ENCODE measurements at regions not wholly inside any gene's neighbourhood (a gene's known extent, or its start where the extent isn't known, plus 50 kb on each side); places are given as distances from the start of the nearest gene placed in this dataset.

GRCh38 chr6:153662982-153663381 is 376.1 kb upstream of the OPRM1 start:
- Histone ChIP-seq H3K79me2 (ENCODE audit: insufficient read depth, low read depth, low read length) (no peaks in the 10 kb centered on the region), H3K27ac (ENCODE audit: low read depth, low read length, poor library complexity, severe bottlenecking) (no peak overlapping the region), H3K9me3 (ENCODE audit: low read length) (no peaks in the 10 kb centered on the region), H4K20me1 (ENCODE audit: insufficient read depth, low read length) (no peaks in the 10 kb centered on the region), H3K4me3 (ENCODE audit: low read depth, low read length, poor library complexity, severe bottlenecking) (no peak overlapping the region), H3K4me1 (ENCODE audit: insufficient read depth, low read length, poor library complexity, severe bottlenecking) (no peaks in the 10 kb centered on the region), H2AFZ (ENCODE audit: low read length) (no peak overlapping the region), H3K4me2 (ENCODE audit: low read length) (no peak overlapping the region), H3K9me2 (ENCODE audit: insufficient read depth, low read length) (no peaks in the 10 kb centered on the region), H3K36me3 (ENCODE audit: insufficient read depth, low read length) (no peaks in the 10 kb centered on the region)
- BruUV-seq (replicated peaks), result no TSS peak
- intact Hi-C loops (cut with micrococcal nuclease; ENCODE audit: unreplicated experiment), result no loop called here
- ChIA-PET POLR2A (interaction anchor here (0.7 to 0.8 kb wide), 2 partner anchors 9 to 1871 kb away, joined by 3 to 4 read pairs; no protein-coding TSS in a partner anchor), CTCF (ENCODE audit: unreplicated experiment) (no interaction called here)
- DNase-seq (ENCODE audit: low spot score), result no peak
- no peak for TF ChIP-seq EZH2phosphoT487 (IDR thresholded peaks at IDR 0.05; ENCODE audit: borderline replicate concordance, low read depth, low read length)
- no peak for TF ChIP-seq CTCF (conservative IDR thresholded peaks at IDR 0.05; ENCODE audit: low read length)

- Histone ChIP-seq H3K79me2 (ENCODE audit: insufficient read depth, low read depth, low read length) (no peaks in the 10 kb centered on the region), H3K4me1 (ENCODE audit: insufficient read depth, low read length, poor library complexity, severe bottlenecking) (no peaks in the 10 kb centered on the region), H3K36me3 (ENCODE audit: insufficient read depth, low read length) (no peaks in the 10 kb centered on the region), H4K20me1 (ENCODE audit: insufficient read depth, low read length) (no peaks in the 10 kb centered on the region), H3K9me2 (ENCODE audit: insufficient read depth, low read length) (no peaks in the 10 kb centered on the region), H3K4me3 (ENCODE audit: low read depth, low read length, poor library complexity, severe bottlenecking) (no peak overlapping the region), H3K4me2 (ENCODE audit: low read length) (no peak overlapping the region), H3K27ac (ENCODE audit: low read depth, low read length, poor library complexity, severe bottlenecking) (no peak overlapping the region), H3K9me3 (ENCODE audit: low read length) (no peaks in the 10 kb centered on the region), H2AFZ (ENCODE audit: low read length) (no peak overlapping the region)
- no TSS peak for BruUV-seq (replicated peaks)
- ChIA-PET CTCF (ENCODE audit: unreplicated experiment) (no interaction called here), POLR2A (no interaction called here)
- TF ChIP-seq EZH2phosphoT487 (IDR thresholded peaks at IDR 0.05; ENCODE audit: borderline replicate concordance, low read depth, low read length) (no peak), CTCF (conservative IDR thresholded peaks at IDR 0.05; ENCODE audit: low read length) (no peak)
- intact Hi-C loops (cut with micrococcal nuclease; ENCODE audit: unreplicated experiment), result no loop called here
- DNase-seq (ENCODE audit: low spot score), result no peak
Observed at GRCh38 chr6:153645326-153645725, 393.7 kb upstream of the OPRM1 start.

DNA sequence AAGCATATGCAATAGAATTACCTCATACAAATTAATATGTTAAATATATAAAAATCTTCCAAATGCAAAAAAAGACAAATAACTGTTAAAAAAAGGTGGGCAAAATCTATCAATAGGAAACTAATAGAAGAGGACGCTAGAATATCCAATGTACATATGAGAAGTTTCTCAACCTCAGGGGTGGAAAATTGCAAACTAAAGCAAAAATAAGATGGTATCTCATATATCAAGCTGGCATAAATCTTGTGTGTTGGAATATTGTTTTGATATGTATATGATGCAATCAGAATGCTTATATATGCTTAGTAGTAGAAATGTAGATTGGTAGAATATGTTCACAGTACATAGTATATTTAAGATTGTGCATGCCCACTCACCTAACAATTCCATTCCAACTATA is 395.0 kb upstream of the OPRM1 start:
- BruUV-seq (replicated peaks), result no TSS peak
- intact Hi-C loops (cut with micrococcal nuclease; ENCODE audit: unreplicated experiment), result no loop called here
- H3K4me2 ChIP-seq (ENCODE audit: low read length), result no peak overlapping the region
- no peak overlapping the region for H3K4me3 ChIP-seq (ENCODE audit: low read depth, low read length, poor library complexity, severe bottlenecking)
- CTCF ChIA-PET (ENCODE audit: unreplicated experiment), result no interaction called here
- H3K9me2 ChIP-seq (ENCODE audit: insufficient read depth, low read length), result no peaks in the 10 kb centered on the region
- POLR2A ChIA-PET, result no interaction called here
- no peak for TF ChIP-seq EZH2phosphoT487 (IDR thresholded peaks at IDR 0.05; ENCODE audit: borderline replicate concordance, low read depth, low read length)
- TF ChIP-seq CTCF (conservative IDR thresholded peaks at IDR 0.05; ENCODE audit: low read length), result no peak
- H3K4me1 ChIP-seq (ENCODE audit: insufficient read depth, low read length, poor library complexity, severe bottlenecking), result no peaks in the 10 kb centered on the region
- H4K20me1 ChIP-seq (ENCODE audit: insufficient read depth, low read length), result no peaks in the 10 kb centered on the region
- no peaks in the 10 kb centered on the region for H3K79me2 ChIP-seq (ENCODE audit: insufficient read depth, low read depth, low read length)
- DNase-seq (ENCODE audit: low spot score), result no peak
- H3K36me3 ChIP-seq (ENCODE audit: insufficient read depth, low read length), result no peaks in the 10 kb centered on the region
- no peak overlapping the region for H3K27ac ChIP-seq (ENCODE audit: low read depth, low read length, poor library complexity, severe bottlenecking)
- no peaks in the 10 kb centered on the region for H3K9me3 ChIP-seq (ENCODE audit: low read length)
- H2AFZ ChIP-seq (ENCODE audit: low read length), result no peak overlapping the region
